K562 (cell line): ENCODE measurements at regions not wholly inside any gene's neighbourhood (a gene's known extent, or its start where the extent isn't known, plus 50 kb on each side); places are given as distances from the start of the nearest gene placed in this dataset.

ENCODE experiments used
- CEBPB ChIP-seq: fragments of 450-650 bp; IDR thresholded peaks from 2 replicates; pipeline ENCODE4 v1.6.1; 2016; ENCODE audit warnings: missing genetic modification characterization, missing compliant biosample characterization
- FOXP4 ChIP-seq: sonication (generic); formaldehyde crosslinking; IDR thresholded peaks from 2 replicates; pipeline ENCODE4 v1.8.0; 2022; ENCODE audit warnings: mild to moderate bottlenecking, missing genetic modification reagents, borderline replicate concordance
- JUND ChIP-seq, 2 experiments: IDR thresholded peaks; 2 replicates in 1 of 2; 3 replicates in 1 of 2; pipeline ENCODE4 v1.6.1; 2011; ENCODE audit warnings: borderline replicate concordance in 2 of 2, low read depth in 2 of 2, low read length in 2 of 2, improper control_type of control experiment in 1 of 2, missing biosample characterization in 1 of 2, missing genetic modification characterization in 1 of 2, missing genetic modification reagents in 1 of 2
- PHTF2 ChIP-seq: fragments of 250-450 bp; sonication (Bioruptor Pico); IDR thresholded peaks from 2 replicates; pipeline ENCODE4 v1.5.0; 2021; ENCODE audit warnings: mild to moderate bottlenecking
- POLR2G ChIP-seq: fragments of 200-400 bp; formaldehyde crosslinking; IDR thresholded peaks from 2 replicates; pipeline ENCODE4 v1.6.1; 2017; ENCODE audit warnings: low read depth, mild to moderate bottlenecking, antibody characterized with exemption, low read length, moderate library complexity
- TF ChIP-seq, protein P1 (sequence below): fragments of 250-450 bp; sonication (Bioruptor Pico); IDR thresholded peaks from 2 replicates; pipeline ENCODE4 v1.4.0; 2020; ENCODE audit warnings: mild to moderate bottlenecking, moderate library complexity

DNA sequence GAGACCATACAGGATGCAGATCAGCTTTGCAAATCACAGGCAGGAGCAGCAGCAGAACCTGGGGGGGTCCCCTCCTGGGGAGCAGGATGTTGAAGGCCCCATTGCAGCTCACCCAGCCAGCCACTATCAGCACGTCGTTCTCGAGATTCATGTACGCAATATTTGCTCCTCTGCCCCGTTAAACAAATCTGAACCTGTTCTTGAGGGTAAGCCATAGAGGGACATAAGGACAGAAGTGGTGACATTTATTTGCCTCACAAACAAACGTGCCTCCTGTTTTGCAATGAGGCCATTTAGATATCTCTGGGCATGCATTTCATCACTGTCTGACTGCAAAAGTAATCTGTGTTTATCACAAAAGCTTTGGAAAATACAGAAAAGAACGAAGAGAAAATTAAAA lies 87.3 kb upstream of the BAIAP2L1 start:
- no peak for TF ChIP-seq POLR2G
- TF ChIP-seq CEBPB (tag): no peak
- TF ChIP-seq PHTF2: no peak
- no peak for TF ChIP-seq JUND (IDR thresholded peaks at IDR 0.05; ENCODE audit: borderline replicate concordance, low read depth, low read length)
- no peak for TF ChIP-seq JUND (tag; IDR thresholded peaks at IDR 0.05; ENCODE audit: borderline replicate concordance, low read depth, low read length)
- TF ChIP-seq, protein P1, sequence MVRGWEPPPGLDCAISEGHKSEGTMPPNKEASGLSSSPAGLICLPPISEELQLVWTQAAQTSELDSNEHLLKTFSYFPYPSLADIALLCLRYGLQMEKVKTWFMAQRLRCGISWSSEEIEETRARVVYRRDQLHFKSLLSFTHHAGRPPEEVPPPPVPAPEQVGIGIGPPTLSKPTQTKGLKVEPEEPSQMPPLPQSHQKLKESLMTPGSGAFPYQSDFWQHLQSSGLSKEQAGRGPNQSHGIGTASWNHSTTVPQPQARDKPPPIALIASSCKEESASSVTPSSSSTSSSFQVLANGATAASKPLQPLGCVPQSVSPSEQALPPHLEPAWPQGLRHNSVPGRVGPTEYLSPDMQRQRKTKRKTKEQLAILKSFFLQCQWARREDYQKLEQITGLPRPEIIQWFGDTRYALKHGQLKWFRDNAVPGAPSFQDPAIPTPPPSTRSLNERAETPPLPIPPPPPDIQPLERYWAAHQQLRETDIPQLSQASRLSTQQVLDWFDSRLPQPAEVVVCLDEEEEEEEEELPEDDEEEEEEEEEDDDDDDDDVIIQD (CRISPR knock-in tag): no peak
- no peak for TF ChIP-seq FOXP4 (CRISPR knock-in tag)
